Endothelial cell of umbilical vein (primary cell): ENCODE measurements at regions not wholly inside any gene's neighbourhood (a gene's known extent, or its start where the extent isn't known, plus 50 kb on each side); places are given as distances from the start of the nearest gene placed in this dataset.

ENCODE experiments used
- BruUV-seq: library from RNA; stranded (reverse); fragments of 400-500 nt; replicated peaks from 2 replicates; lab custom pipeline; 2021; lab: Mats Ljungman, UMichigan
- CTCF ChIA-PET: fragments of 300-600, 350-600 bp; sonication (Branson Sonifier 250); formaldehyde crosslinking; loops from one replicate; lab custom pipeline; 2021; ENCODE audit warnings: antibody characterized with exemption, inconsistent platforms; lab: Charles Lee
- POLR2A ChIA-PET: fragments of 300-600, 350-600 bp; sonication (Branson Sonifier 250); formaldehyde crosslinking; loops from one replicate; lab custom pipeline; 2021; ENCODE audit warnings: antibody characterized with exemption, inconsistent platforms; lab: Charles Lee
- DNase-seq: peaks from one replicate; pipeline ENCODE4 v3.0.0-alpha.2; 2011; ENCODE audit warnings: low read depth, low spot score
- FAIRE-seq: peaks from 2 replicates; lab custom pipeline; 2011; peaks lifted over from hg19 to GRCh38; lab: Jason Lieb, UNC
- H2AFZ ChIP-seq: 2 replicates; pipeline ENCODE4 v1.6.0; 2012; ENCODE audit warnings: low read depth, low read length, control low read depth, inconsistent platforms
- H3K27ac ChIP-seq: 2 replicates; pipeline ENCODE4 v1.5.1; 2011; ENCODE audit warnings: low read depth, mild to moderate bottlenecking, control low read depth, low read length, moderate library complexity; ENCODE audit not compliant: insufficient read depth
- H3K27me3 ChIP-seq, 2 experiments: 2 replicates each; pipeline versions ENCODE4 v1.6.0 to v1.6.1; 2011; ENCODE audit warnings: low read length in 2 of 2, mixed read lengths in 1 of 2; ENCODE audit not compliant: control insufficient read depth in 2 of 2, insufficient read depth in 2 of 2
- H3K36me3 ChIP-seq, 2 experiments: 2 replicates in 1 of 2; 3 replicates in 1 of 2; pipeline ENCODE4 v1.5.1; 2011; ENCODE audit warnings: low read length in 2 of 2, mild to moderate bottlenecking in 1 of 2, moderate library complexity in 1 of 2; ENCODE audit not compliant: control insufficient read depth in 2 of 2, insufficient read depth in 2 of 2; ENCODE audit errors: extremely low read depth in 1 of 2
- H3K4me1 ChIP-seq: 3 replicates; pipeline ENCODE4 v1.5.1; 2011; ENCODE audit warnings: mild to moderate bottlenecking, low read length; ENCODE audit not compliant: control insufficient read depth, insufficient read depth; ENCODE audit errors: extremely low read depth
- H3K4me2 ChIP-seq: 2 replicates; pipeline ENCODE4 v1.6.1; 2011; ENCODE audit warnings: low read length, control low read depth, mixed read lengths; ENCODE audit not compliant: insufficient read depth
- H3K4me3 ChIP-seq, 3 experiments: fragments of 200-600 bp in 1 of 3; sonication (generic), shearing (Covaris generic) in 1 of 3; replicated peaks in 1 of 3; 2 replicates each; pipeline ENCODE4 v1.5.1; 2011 to 2016; ENCODE audit warnings: control low read depth in 3 of 3, low read length in 3 of 3, mild to moderate bottlenecking in 2 of 3, inconsistent platforms in 1 of 3, low read depth in 1 of 3, moderate library complexity in 1 of 3; ENCODE audit not compliant: insufficient read depth in 1 of 3
- H3K79me2 ChIP-seq: 2 replicates; pipeline ENCODE4 v1.6.0; 2012; ENCODE audit warnings: low read length, inconsistent platforms; ENCODE audit not compliant: control insufficient read depth, insufficient read depth
- H3K9ac ChIP-seq: replicated peaks from 2 replicates; pipeline ENCODE3; 2011; ENCODE audit warnings: low read length, control low read depth; ENCODE audit not compliant: insufficient read depth; ENCODE audit errors: extremely low read depth
- H3K9me1 ChIP-seq: replicated peaks from 3 replicates; pipeline ENCODE4 v1.6.0; 2011; ENCODE audit warnings: mild to moderate bottlenecking, low read length; ENCODE audit not compliant: control insufficient read depth, insufficient read depth; ENCODE audit errors: extremely low read depth
- H3K9me3 ChIP-seq: replicated peaks from 2 replicates; pipeline ENCODE4 v1.5.1; 2012; ENCODE audit warnings: low read length, inconsistent platforms; ENCODE audit not compliant: control insufficient read depth, insufficient read depth
- H4K20me1 ChIP-seq: replicated peaks from 2 replicates; pipeline ENCODE3; 2011; ENCODE audit warnings: mild to moderate bottlenecking, low read length; ENCODE audit not compliant: control insufficient read depth, insufficient read depth; ENCODE audit errors: extremely low read depth
- EZH2 ChIP-seq: IDR thresholded peaks from 2 replicates; pipeline ENCODE4 v1.6.1; 2012; ENCODE audit warnings: borderline replicate concordance, low read depth, mild to moderate bottlenecking, moderate library complexity, low read length, inconsistent platforms; ENCODE audit not compliant: severe bottlenecking
- FOS ChIP-seq: IDR thresholded peaks from 2 replicates; pipeline ENCODE4 v1.6.1; 2011; ENCODE audit warnings: mild to moderate bottlenecking, low read length, moderate library complexity, borderline replicate concordance; ENCODE audit not compliant: insufficient read depth
- GATA2 ChIP-seq: IDR thresholded peaks from 2 replicates; pipeline ENCODE4 v1.7.0; 2011; ENCODE audit warnings: low read depth, mild to moderate bottlenecking, moderate library complexity, mixed read lengths, low read length; ENCODE audit not compliant: insufficient read length, insufficient read depth
- JUN ChIP-seq: IDR thresholded peaks from 2 replicates; pipeline ENCODE4 v1.6.1; 2011; ENCODE audit warnings: borderline replicate concordance, low read depth; ENCODE audit not compliant: insufficient read length, insufficient read depth
- MAX ChIP-seq: IDR thresholded peaks from 2 replicates; pipeline ENCODE4 v1.6.1; 2011; ENCODE audit not compliant: insufficient read depth, insufficient read length
- MYC ChIP-seq: IDR thresholded peaks from one replicate; pipeline ENCODE4 v1.6.1; 2011; ENCODE audit warnings: mild to moderate bottlenecking, low read depth, low read length
- POLR2A ChIP-seq: IDR thresholded peaks from 2 replicates; pipeline ENCODE4 v1.6.1; 2012; ENCODE audit warnings: low read depth, mild to moderate bottlenecking, control low read depth, low read length
- POLR2AphosphoS5 ChIP-seq: IDR thresholded peaks from 2 replicates; pipeline ENCODE4 v1.6.1; 2012; ENCODE audit warnings: low read depth, mild to moderate bottlenecking, control low read depth, low read length, moderate library complexity; ENCODE audit not compliant: insufficient read depth
- dilution Hi-C: fragments of 300-500 bp; cut with MboI; formaldehyde crosslinking; loops from one replicate; pipeline ENCODE4 v1.15.0; 2019; ENCODE audit warnings: low sequenced_read_pairs; ENCODE audit not compliant: extremely low pct_ligation_motif_present
- intact Hi-C: fragments of 100-400 bp; cut with micrococcal nuclease; formaldehyde crosslinking; loops from one replicate; pipeline ENCODE4 v1.10.0; 2022
- TF ChIP-seq, protein P1 (sequence below), 2 donors: IDR thresholded peaks; 1 replicate in 1 of 2; 2 replicates in 1 of 2; pipeline ENCODE4 v1.5.1; 2011; ENCODE audit warnings: low read length in 2 of 2, mild to moderate bottlenecking in 2 of 2, moderate library complexity in 2 of 2, control low read depth in 1 of 2, inconsistent platforms in 1 of 2, low read depth in 1 of 2; ENCODE audit not compliant: insufficient read depth in 1 of 2; ENCODE audit errors: extremely low read depth in 1 of 2

DNA sequence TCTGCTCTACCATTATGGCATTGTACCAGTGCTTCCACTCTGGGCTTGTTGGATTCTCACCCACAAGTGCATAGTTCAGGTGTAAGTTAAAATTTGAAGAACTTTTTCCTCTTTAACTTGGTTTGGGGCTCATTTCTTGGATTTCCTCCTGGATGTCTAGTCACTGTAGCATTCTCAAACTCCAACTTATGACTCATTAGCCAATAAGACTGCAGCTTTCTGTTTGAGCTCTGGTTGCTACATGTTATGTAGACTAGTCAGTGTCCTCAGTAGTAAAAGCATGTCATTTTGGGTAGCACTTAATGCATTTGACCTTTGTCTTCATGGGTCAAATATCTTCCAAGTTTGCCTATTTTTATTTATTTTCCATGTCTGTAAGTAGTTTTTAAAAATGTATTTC, 790.8 kb downstream of the BRINP1 start:
- Histone ChIP-seq H3K4me2 (peak overlapping the region; percentile 17), H4K20me1 (no peaks in the 10 kb centered on the region), H3K27me3 (no peaks in the 10 kb centered on the region), H3K36me3 (no peaks in the 10 kb centered on the region), H3K9ac (no peak overlapping the region), H3K27ac (peak overlapping the region; percentile 87), H3K4me3 (no peak overlapping the region), H3K4me1 (peaks cover 17% of the 10 kb centered on the region), H3K79me2 (no peaks in the 10 kb centered on the region), H3K9me1 (no peaks in the 10 kb centered on the region), H3K9me3 (no peaks in the 10 kb centered on the region), H2AFZ (peak overlapping the region; percentile 14)
- BruUV-seq: no TSS peak
- FAIRE-seq (peak; percentile 73), DNase-seq (peak; percentile 34)
- ChIA-PET CTCF (no interaction called here), POLR2A (no interaction called here)
- dilution Hi-C loops (no loop called here), intact Hi-C loops (no loop called here)
- TF ChIP-seq FOS (peak; percentile 55), POLR2AphosphoS5 (no peak), EZH2 (no peak), GATA2 (no peak), JUN (no peak)
- TF ChIP-seq, protein P1, sequence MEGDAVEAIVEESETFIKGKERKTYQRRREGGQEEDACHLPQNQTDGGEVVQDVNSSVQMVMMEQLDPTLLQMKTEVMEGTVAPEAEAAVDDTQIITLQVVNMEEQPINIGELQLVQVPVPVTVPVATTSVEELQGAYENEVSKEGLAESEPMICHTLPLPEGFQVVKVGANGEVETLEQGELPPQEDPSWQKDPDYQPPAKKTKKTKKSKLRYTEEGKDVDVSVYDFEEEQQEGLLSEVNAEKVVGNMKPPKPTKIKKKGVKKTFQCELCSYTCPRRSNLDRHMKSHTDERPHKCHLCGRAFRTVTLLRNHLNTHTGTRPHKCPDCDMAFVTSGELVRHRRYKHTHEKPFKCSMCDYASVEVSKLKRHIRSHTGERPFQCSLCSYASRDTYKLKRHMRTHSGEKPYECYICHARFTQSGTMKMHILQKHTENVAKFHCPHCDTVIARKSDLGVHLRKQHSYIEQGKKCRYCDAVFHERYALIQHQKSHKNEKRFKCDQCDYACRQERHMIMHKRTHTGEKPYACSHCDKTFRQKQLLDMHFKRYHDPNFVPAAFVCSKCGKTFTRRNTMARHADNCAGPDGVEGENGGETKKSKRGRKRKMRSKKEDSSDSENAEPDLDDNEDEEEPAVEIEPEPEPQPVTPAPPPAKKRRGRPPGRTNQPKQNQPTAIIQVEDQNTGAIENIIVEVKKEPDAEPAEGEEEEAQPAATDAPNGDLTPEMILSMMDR (IDR thresholded peaks at IDR 0.05; ENCODE audit: extremely low read depth in 1 of 2, insufficient read depth in 1 of 2, low read depth in 1 of 2, low read length in 2 of 2): no peak

- dilution Hi-C loops: no loop called here
- H4K20me1 ChIP-seq: no peaks in the 10 kb centered on the region
- BruUV-seq: no TSS peak
- peaks cover 0 to 3% of the 10 kb centered on the region in 2 experiments for H3K27me3 ChIP-seq
- H3K36me3 ChIP-seq: no peaks in the 10 kb centered on the region
- H3K9me1 ChIP-seq: no peaks in the 10 kb centered on the region
- H3K9me3 ChIP-seq: no peaks in the 10 kb centered on the region
- no peak overlapping the region for H3K4me3 ChIP-seq
- FAIRE-seq (no peak), DNase-seq (no peak)
- no peak for TF ChIP-seq POLR2A
- no peak for TF ChIP-seq MYC
- TF ChIP-seq FOS: no peak
- no peak for TF ChIP-seq JUN
- TF ChIP-seq EZH2: no peak
- TF ChIP-seq, protein P1 (IDR thresholded peaks at IDR 0.05; ENCODE audit: extremely low read depth in 1 of 2, insufficient read depth in 1 of 2, low read depth in 1 of 2, low read length in 2 of 2): no peak
- TF ChIP-seq POLR2AphosphoS5: no peak
- no peak for TF ChIP-seq GATA2
- TF ChIP-seq MAX: no peak
- H3K4me2 ChIP-seq: no peak overlapping the region
- no peak overlapping the region for H3K27ac ChIP-seq
- H3K9ac ChIP-seq: no peak overlapping the region
- POLR2A ChIA-PET: no interaction called here
- CTCF ChIA-PET: no interaction called here
- no peak overlapping the region for H2AFZ ChIP-seq
- peaks cover 4% of the 10 kb centered on the region for H3K4me1 ChIP-seq
- H3K79me2 ChIP-seq: no peaks in the 10 kb centered on the region
- intact Hi-C loops: no loop called here
Observed at GRCh38 chr9:118583414-118583813, 785.8 kb downstream of the BRINP1 start.
